H1 (cell line): ENCODE measurements at regions not wholly inside any gene's neighbourhood (a gene's known extent, or its start where the extent isn't known, plus 50 kb on each side); places are given as distances from the start of the nearest gene placed in this dataset.

Experiments
- CTCF ChIA-PET: fragments of 300-600 bp; sonication (Branson Sonifier 250); formaldehyde crosslinking; loops from one replicate; lab custom pipeline; 2021; ENCODE audit not compliant: partially characterized antibody; lab: Charles Lee
- POLR2A ChIA-PET: fragments of 300-600 bp; sonication (Branson Sonifier 250); formaldehyde crosslinking; loops from one replicate; lab custom pipeline; 2021; ENCODE audit warnings: inconsistent platforms; ENCODE audit not compliant: partially characterized antibody; lab: Charles Lee
- DNase-seq, 2 experiments: peaks; one replicate each; pipeline versions ENCODE4 v3.0.0 to v3.0.0-alpha.2; 2010 to 2022; ENCODE audit warnings: low spot score in 2 of 2, low read depth in 1 of 2, mixed read lengths in 1 of 2
- FAIRE-seq: peaks from 2 replicates; lab custom pipeline; 2011; peaks lifted over from hg19 to GRCh38; lab: Jason Lieb, UNC
- H2AFZ ChIP-seq: 2 replicates; pipeline ENCODE4 v1.8.1; 2012; ENCODE audit warnings: low read length, inconsistent platforms
- H2AK5ac ChIP-seq: 2 replicates; pipeline ENCODE4 v1.6.1; 2013; ENCODE audit warnings: low read depth, low read length
- H2BK120ac ChIP-seq: replicated peaks from 2 replicates; pipeline ENCODE3; 2013; ENCODE audit warnings: low read depth, low read length, inconsistent platforms
- H2BK12ac ChIP-seq: 2 replicates; pipeline ENCODE4 v1.6.1; 2013; ENCODE audit warnings: low read depth, low read length
- H2BK15ac ChIP-seq: 2 replicates; pipeline ENCODE4 v1.6.1; 2013; ENCODE audit warnings: low read length
- H2BK20ac ChIP-seq: 2 replicates; pipeline ENCODE4 v1.6.1; 2013; ENCODE audit warnings: low read length
- H2BK5ac ChIP-seq: 2 replicates; pipeline ENCODE4 v1.6.1; 2013; ENCODE audit warnings: low read depth, low read length
- H3K14ac ChIP-seq: 2 replicates; pipeline ENCODE4 v1.6.1; 2013; ENCODE audit warnings: inconsistent platforms; ENCODE audit not compliant: insufficient read length
- H3K18ac ChIP-seq: 2 replicates; pipeline ENCODE4 v1.6.1; 2013; ENCODE audit warnings: low read length; ENCODE audit errors: extremely low read depth
- H3K23ac ChIP-seq: 2 replicates; pipeline ENCODE4 v1.6.1; 2013; ENCODE audit warnings: inconsistent platforms; ENCODE audit not compliant: insufficient read length
- H3K23me2 ChIP-seq: 2 replicates; pipeline ENCODE4 v1.6.1; 2013; ENCODE audit warnings: low read depth, low read length
- H3K27ac ChIP-seq: 2 replicates; pipeline ENCODE4 v1.6.1; 2011; ENCODE audit warnings: low read depth, low read length, inconsistent platforms
- H3K27me3 ChIP-seq, 4 experiments: replicated peaks in 1 of 4; 1 replicate in 1 of 4; 2 replicates in 3 of 4; pipeline versions ENCODE4 v1.6.1 to v1.8.1; 2011 to 2013; ENCODE audit warnings: low read length in 3 of 4, mild to moderate bottlenecking in 3 of 4, inconsistent platforms in 2 of 4, mixed read lengths in 2 of 4, moderate library complexity in 1 of 4; ENCODE audit not compliant: control insufficient read depth in 3 of 4, insufficient read depth in 3 of 4; ENCODE audit errors: extremely low read depth in 1 of 4
- H3K36me3 ChIP-seq, 4 experiments: 2 replicates each; pipeline versions ENCODE4 v1.6.1 to v1.8.1; 2011 to 2013; ENCODE audit warnings: mild to moderate bottlenecking in 4 of 4, low read length in 3 of 4, moderate library complexity in 2 of 4, control low read depth in 1 of 4, inconsistent platforms in 1 of 4; ENCODE audit not compliant: insufficient read depth in 4 of 4, control insufficient read depth in 2 of 4
- H3K4ac ChIP-seq: replicated peaks from 2 replicates; pipeline ENCODE3; 2013; ENCODE audit warnings: low read length, low read depth, mixed read lengths, inconsistent platforms; ENCODE audit not compliant: insufficient read length
- H3K4me1 ChIP-seq, 4 experiments: replicated peaks in 1 of 4; 1 replicate in 1 of 4; 2 replicates in 3 of 4; pipeline versions ENCODE4 v1.6.1 to v1.8.1; 2011 to 2013; ENCODE audit warnings: low read length in 3 of 4, inconsistent platforms in 2 of 4, mixed read lengths in 1 of 4; ENCODE audit not compliant: insufficient read depth in 4 of 4, control insufficient read depth in 3 of 4
- H3K4me2 ChIP-seq, 2 experiments: 2 replicates each; pipeline versions ENCODE4 v1.6.1 to v1.8.1; 2011 to 2013; ENCODE audit warnings: low read depth in 2 of 2, low read length in 2 of 2, control low read depth in 1 of 2, inconsistent platforms in 1 of 2, mild to moderate bottlenecking in 1 of 2; ENCODE audit not compliant: insufficient read depth in 1 of 2
- H3K4me3 ChIP-seq, 4 experiments: fragments of 200-600, 300-600 bp in 1 of 4; sonication (generic), shearing (Covaris generic), sonication (Bioruptor Twin) in 1 of 4; 2 replicates each; pipeline versions ENCODE4 v1.5.1 to v1.8.1; 2011 to 2016; ENCODE audit warnings: low read length in 4 of 4, low read depth in 3 of 4, control low read depth in 2 of 4, inconsistent platforms in 2 of 4, mild to moderate bottlenecking in 2 of 4, mixed read lengths in 1 of 4, moderate library complexity in 1 of 4; ENCODE audit not compliant: insufficient read depth in 2 of 4; ENCODE audit errors: extremely low read depth in 1 of 4
- H3K56ac ChIP-seq: replicated peaks from 2 replicates; pipeline ENCODE3; 2013; ENCODE audit warnings: low read depth, mild to moderate bottlenecking, mixed read lengths, low read length, inconsistent platforms; ENCODE audit not compliant: insufficient read length
- H3K79me1 ChIP-seq: 2 replicates; pipeline ENCODE4 v1.6.1; 2013; ENCODE audit warnings: low read depth, low read length, control low read depth
- H3K79me2 ChIP-seq, 2 experiments: 2 replicates each; pipeline versions ENCODE4 v1.6.1 to v1.8.1; 2012 to 2013; ENCODE audit warnings: low read length in 2 of 2, mild to moderate bottlenecking in 2 of 2, inconsistent platforms in 1 of 2; ENCODE audit not compliant: insufficient read depth in 2 of 2, control insufficient read depth in 1 of 2
- H3K9ac ChIP-seq, 4 experiments: replicated peaks in 1 of 4; 1 replicate in 1 of 4; 2 replicates in 3 of 4; pipeline versions ENCODE4 v1.6.1 to v1.8.1; 2011 to 2013; ENCODE audit warnings: low read depth in 3 of 4, low read length in 3 of 4, control low read depth in 2 of 4, mild to moderate bottlenecking in 2 of 4, moderate library complexity in 2 of 4, inconsistent platforms in 1 of 4; ENCODE audit errors: extremely low read depth in 1 of 4
- H3K9me3 ChIP-seq, 2 experiments: 2 replicates each; pipeline versions ENCODE4 v1.6.1 to v1.8.1; 2012 to 2013; ENCODE audit warnings: mild to moderate bottlenecking in 2 of 2, moderate library complexity in 2 of 2, control low read depth in 1 of 2, inconsistent platforms in 1 of 2, low read depth in 1 of 2, low read length in 1 of 2, mixed read lengths in 1 of 2; ENCODE audit not compliant: insufficient read depth in 2 of 2
- H4K20me1 ChIP-seq, 2 experiments: replicated peaks in 1 of 2; 2 replicates each; pipeline versions ENCODE3 to v1.8.1; 2011 to 2013; ENCODE audit warnings: inconsistent platforms in 2 of 2, low read length in 2 of 2, mild to moderate bottlenecking in 1 of 2; ENCODE audit not compliant: insufficient read depth in 2 of 2, control insufficient read depth in 1 of 2
- H4K5ac ChIP-seq: 2 replicates; pipeline ENCODE4 v1.6.1; 2013; ENCODE audit warnings: low read length, low read depth, mixed read lengths, inconsistent platforms; ENCODE audit not compliant: insufficient read length
- H4K8ac ChIP-seq: 2 replicates; pipeline ENCODE4 v1.8.0; 2013; ENCODE audit warnings: mild to moderate bottlenecking, moderate library complexity, low read length, inconsistent platforms; ENCODE audit not compliant: insufficient read depth; ENCODE audit errors: extremely low read depth
- H4K91ac ChIP-seq: replicated peaks from 2 replicates; pipeline ENCODE3; 2013; ENCODE audit warnings: low read length, mixed read lengths, inconsistent platforms; ENCODE audit not compliant: insufficient read length
- CHD2 ChIP-seq: IDR thresholded peaks from 2 replicates; pipeline ENCODE4 v1.6.1; 2012; ENCODE audit warnings: low read length, improper control_type of control experiment
- CTBP2 ChIP-seq: IDR thresholded peaks from 2 replicates; pipeline ENCODE4 v1.7.0; 2011; ENCODE audit warnings: borderline replicate concordance, mild to moderate bottlenecking, moderate library complexity, mixed read lengths, low read length; ENCODE audit not compliant: insufficient read depth, insufficient read length
- SP1 ChIP-seq: IDR thresholded peaks from 2 replicates; pipeline ENCODE4 v1.6.1; 2011; ENCODE audit warnings: low read depth, low read length
- TAF7 ChIP-seq: optimal IDR thresholded peaks from 2 replicates; pipeline ENCODE3; 2011; ENCODE audit warnings: low read depth, mild to moderate bottlenecking, inconsistent platforms, low read length, moderate library complexity, borderline replicate concordance
- WGBS, 2 experiments: shearing (Covaris generic) in 1 of 2; methylation state at CpG; one replicate each; pipeline versions ENCODE4 v1.1.6 to v1.1.7; 2013 to 2015; ENCODE audit warnings: low lambda C conversion rate in 2 of 2, mixed read lengths in 2 of 2, inconsistent platforms in 1 of 2, low coverage in 1 of 2, missing lambda C conversion rate in 1 of 2; ENCODE audit not compliant: insufficient replicate concordance in 2 of 2, insufficient coverage in 1 of 2, insufficient read length in 1 of 2; ENCODE audit errors: extremely low coverage in 1 of 2, missing lambda C conversion rate in 1 of 2; 5-methylcytosine and 5-hydroxymethylcytosine counted together

DNA sequence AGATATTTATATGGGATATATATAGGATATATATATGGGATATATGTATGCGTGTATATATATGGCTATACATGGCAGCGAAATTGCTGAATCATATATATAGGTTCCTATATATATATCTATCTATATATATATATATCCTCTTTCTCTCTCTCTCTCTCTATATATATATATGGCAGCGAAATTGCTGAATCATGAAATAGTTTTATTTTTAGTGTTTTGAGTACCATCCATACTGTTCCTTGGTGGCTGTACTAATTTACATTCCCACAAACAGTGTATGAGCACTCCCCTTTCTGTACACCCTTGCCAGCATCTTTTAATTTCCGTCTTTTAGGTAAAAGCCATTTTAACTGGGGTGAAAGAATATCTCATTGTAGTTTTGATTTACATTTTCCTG is 397.6 kb upstream of the LINC00305 start:
- Histone ChIP-seq H3K79me1 (no peaks in the 10 kb centered on the region), H3K27me3 (no peaks in the 10 kb centered on the region), H3K4me2 (no peak overlapping the region), H2BK120ac (no peak overlapping the region), H2BK5ac (no peak overlapping the region), H2AK5ac (no peak overlapping the region), H3K18ac (no peak overlapping the region), H4K20me1 (no peaks in the 10 kb centered on the region), H3K23me2 (no peaks in the 10 kb centered on the region), H2BK15ac (no peak overlapping the region), H3K4me3 (no peak overlapping the region), H2BK20ac (no peak overlapping the region), H4K91ac (no peak overlapping the region), H3K4me1 (no peaks in the 10 kb centered on the region), H3K56ac (no peak overlapping the region), H3K9me3 (no peaks in the 10 kb centered on the region), H4K5ac (no peak overlapping the region), H2AFZ (no peak overlapping the region), H3K9ac (no peak overlapping the region), H3K36me3 (no peaks in the 10 kb centered on the region), H2BK12ac (no peak overlapping the region), H4K8ac (no peak overlapping the region), H3K27ac (no peak overlapping the region), H3K79me2 (no peaks in the 10 kb centered on the region), H3K4ac (no peak overlapping the region), H3K23ac (no peak overlapping the region), H3K14ac (no peak overlapping the region)
- no peak for TF ChIP-seq CTBP2
- TF ChIP-seq TAF7: no peak
- TF ChIP-seq SP1: no peak
- TF ChIP-seq CHD2: no peak
- DNase-seq: no peak
- CTCF ChIA-PET: no interaction called here
- FAIRE-seq: no peak
- 96% methylated on average over 4 of the region's 4 CpGs; no CpG with 5 or more reads in 1 of the 2 experiments for WGBS, 2 experiments
- POLR2A ChIA-PET: no interaction called here
